Erythroblast (primary cell): ENCODE measurements at regions not wholly inside any gene's neighbourhood (a gene's known extent, or its start where the extent isn't known, plus 50 kb on each side); places are given as distances from the start of the nearest gene placed in this dataset.

Experiments
- GATA1 ChIP-seq: IDR thresholded peaks from 2 replicates; pipeline ENCODE4 v1.6.1; 2011; ENCODE audit warnings: low read depth, mild to moderate bottlenecking, control low read depth, low read length, moderate library complexity
- POLR2A ChIP-seq: IDR thresholded peaks from 2 replicates; pipeline ENCODE4 v1.6.1; 2011; ENCODE audit warnings: mild to moderate bottlenecking, low read length

DNA sequence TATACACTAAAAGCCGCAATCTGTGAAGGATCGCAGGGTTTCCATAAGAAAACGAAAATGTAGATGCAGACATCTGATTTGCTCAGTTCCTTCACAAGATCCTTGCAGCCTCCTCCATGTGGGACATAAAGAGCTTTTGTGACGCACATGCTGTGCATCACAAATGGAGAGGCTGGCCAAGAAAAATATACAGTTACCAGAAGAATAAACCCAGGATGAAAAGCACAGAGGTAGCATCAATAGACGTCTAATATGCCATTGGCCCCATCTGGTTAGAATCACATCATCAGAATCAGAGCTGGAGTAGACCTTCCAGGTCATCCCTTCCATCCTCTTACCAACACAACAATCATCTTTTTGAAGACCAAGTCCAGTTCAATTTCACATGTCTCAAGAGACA is 517.4 kb downstream of the RAB28 start:
- TF ChIP-seq POLR2A (no peak), GATA1 (no peak)
